HCT116 (cell line): ENCODE measurements at regions not wholly inside any gene's neighbourhood (a gene's known extent, or its start where the extent isn't known, plus 50 kb on each side); places are given as distances from the start of the nearest gene placed in this dataset.

Experiments used
- CTCF ChIP-seq, 3 experiments: fragments of 200-600 bp in 1 of 3; sonication (generic) in 1 of 3; IDR thresholded peaks in 2 of 3; conservative IDR thresholded peaks in 1 of 3; 2 replicates each; pipeline ENCODE4 v1.5.1; 2012 to 2017; ENCODE audit warnings: low read depth in 2 of 3, low read length in 2 of 3, antibody characterized with exemption in 1 of 3, borderline replicate concordance in 1 of 3, control low read depth in 1 of 3, mild to moderate bottlenecking in 1 of 3, mixed read lengths in 1 of 3, mixed run types in 1 of 3, moderate library complexity in 1 of 3; ENCODE audit not compliant: insufficient read depth in 1 of 3
- TF ChIP-seq, protein P1 (sequence below): IDR thresholded peaks from 2 replicates; pipeline ENCODE4 v1.6.1; 2012

GRCh38 chr1:221302357-221302756 is 423.1 kb downstream of the HLX start:
- TF ChIP-seq CTCF (IDR thresholded peaks at IDR 0.05 in 2 of 3, conservative IDR thresholded peaks at IDR 0.05 in 1 of 3; ENCODE audit: borderline replicate concordance in 1 of 3, insufficient read depth in 1 of 3, low read depth in 2 of 3, low read length in 2 of 3), result no peak
- TF ChIP-seq, protein P1, sequence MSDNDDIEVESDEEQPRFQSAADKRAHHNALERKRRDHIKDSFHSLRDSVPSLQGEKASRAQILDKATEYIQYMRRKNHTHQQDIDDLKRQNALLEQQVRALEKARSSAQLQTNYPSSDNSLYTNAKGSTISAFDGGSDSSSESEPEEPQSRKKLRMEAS, result no peak
